8988T (cell line): ENCODE measurements at regions not wholly inside any gene's neighbourhood (a gene's known extent, or its start where the extent isn't known, plus 50 kb on each side); places are given as distances from the start of the nearest gene placed in this dataset.

Experiments used
- DNase-seq: peaks from one replicate; pipeline ENCODE4 v3.0.0; 2011

GRCh38 chr2:173830170-173830569 is 135.0 kb downstream of the SP3 start:
- DNase-seq, result no peak

GRCh38 chr2:173831312-173832229 is 133.6 kb downstream of the SP3 start:
- DNase-seq, result no peak

GRCh38 chr2:173834141-173834540 is 131.0 kb downstream of the SP3 start:
- DNase-seq, result no peak

- no peak for DNase-seq
Observed at GRCh38 chr2:173835726-173836125, 129.4 kb downstream of the SP3 start.

- DNase-seq, result no peak
Observed at GRCh38 chr2:173841110-173841509, 124.1 kb downstream of the SP3 start.

GRCh38 chr2:173843526-173843925 is 121.6 kb downstream of the SP3 start:
- no peak for DNase-seq

- no peak for DNase-seq
Observed at GRCh38 chr2:173851141-173851641, 114.0 kb downstream of the SP3 start.

GRCh38 chr2:173854141-173854540 is 111.0 kb downstream of the SP3 start:
- DNase-seq, result no peak

- no peak for DNase-seq
Observed at GRCh38 chr2:173854840-173855239, 110.3 kb downstream of the SP3 start.

- DNase-seq, result no peak
Observed at GRCh38 chr2:173855661-173856060, 109.5 kb downstream of the SP3 start.
